Neural progenitor cell (in vitro differentiated cells): ENCODE measurements at regions not wholly inside any gene's neighbourhood (a gene's known extent, or its start where the extent isn't known, plus 50 kb on each side); places are given as distances from the start of the nearest gene placed in this dataset.

ENCODE experiments used
- DNase-seq: peaks from one replicate; pipeline ENCODE4 v3.0.0-alpha.2; 2016; ENCODE audit warnings: low spot score
- H2AFZ ChIP-seq: fragments of 200-600 bp; sonication (generic); replicated peaks from 2 replicates; pipeline ENCODE4 v1.6.1; 2016; ENCODE audit warnings: antibody characterized with exemption
- H3F3A ChIP-seq: fragments of 200-600 bp; sonication (generic); 2 replicates; pipeline ENCODE4 v1.6.1; 2016; ENCODE audit warnings: antibody characterized with exemption, low read depth
- H3K27ac ChIP-seq: fragments of 200-600 bp; sonication (generic); 2 replicates; pipeline ENCODE4 v1.5.1; 2016; ENCODE audit warnings: mild to moderate bottlenecking
- H3K27me3 ChIP-seq: fragments of 200-600 bp; sonication (generic); 2 replicates; pipeline ENCODE4 v1.6.1; 2016; ENCODE audit warnings: mild to moderate bottlenecking, moderate library complexity
- H3K36me3 ChIP-seq: fragments of 200-600 bp; sonication (generic); 2 replicates; pipeline ENCODE4 v1.5.1; 2016
- H3K4me1 ChIP-seq: fragments of 200-600 bp; sonication (generic); 2 replicates; pipeline ENCODE4 v1.6.1; 2016; ENCODE audit warnings: mixed run types
- H3K4me2 ChIP-seq: fragments of 200-600 bp; sonication (generic); 2 replicates; pipeline ENCODE4 v1.6.1; 2016
- H3K4me3 ChIP-seq: fragments of 200-600 bp; sonication (generic); 2 replicates; pipeline ENCODE4 v1.5.1; 2016
- H3K79me2 ChIP-seq: fragments of 200-600 bp; sonication (generic); 2 replicates; pipeline ENCODE4 v1.6.1; 2016; ENCODE audit warnings: low read depth
- H3K9ac ChIP-seq: fragments of 200-600 bp; sonication (generic); 2 replicates; pipeline ENCODE4 v1.6.1; 2016
- H3K9me3 ChIP-seq: fragments of 200-600 bp; sonication (generic); 2 replicates; pipeline ENCODE4 v1.5.1; 2016; ENCODE audit warnings: low read depth
- H4K20me1 ChIP-seq: fragments of 200-600 bp; sonication (generic); 2 replicates; pipeline ENCODE4 v1.6.1; 2016; ENCODE audit warnings: low read depth
- H3K27ac Mint-ChIP-seq: 3 replicates; pipeline ENCODE4 v1.8.0; 2021; ENCODE audit warnings: mixed read lengths
- H3K27me3 Mint-ChIP-seq: 2 replicates; pipeline ENCODE4 v1.8.0; 2022; ENCODE audit warnings: low read depth, mild to moderate bottlenecking, inconsistent platforms, moderate library complexity, mixed read lengths; ENCODE audit not compliant: insufficient read depth
- H3K36me3 Mint-ChIP-seq: 3 replicates; pipeline ENCODE4 v1.8.0; 2021; ENCODE audit warnings: mixed read lengths
- H3K4me1 Mint-ChIP-seq: 3 replicates; pipeline ENCODE4 v1.8.0; 2021; ENCODE audit warnings: mixed read lengths
- H3K4me3 Mint-ChIP-seq: 3 replicates; pipeline ENCODE4 v1.8.0; 2021; ENCODE audit warnings: mild to moderate bottlenecking, moderate library complexity, mixed read lengths
- H3K9me3 Mint-ChIP-seq: 3 replicates; pipeline ENCODE4 v1.8.0; 2020; ENCODE audit warnings: mixed read lengths
- CTCF ChIP-seq: fragments of 200-600 bp; sonication (generic); IDR thresholded peaks from 2 replicates; pipeline ENCODE4 v1.5.1; 2017; ENCODE audit warnings: antibody characterized with exemption, mild to moderate bottlenecking
- EZH2 ChIP-seq: fragments of 200-600 bp; sonication (generic); IDR thresholded peaks from 2 replicates; pipeline ENCODE4 v1.6.1; 2017; ENCODE audit warnings: antibody characterized with exemption, mild to moderate bottlenecking, moderate library complexity
- EZH2phosphoT487 ChIP-seq: fragments of 200-600 bp; sonication (generic); IDR thresholded peaks from 2 replicates; pipeline ENCODE4 v1.6.1; 2017; ENCODE audit warnings: antibody characterized with exemption

- no peak for TF ChIP-seq CTCF
- no peak overlapping the region for H3K4me2 ChIP-seq
- Mint-ChIP-seq H3K9me3 (no peaks in the 10 kb centered on the region), H3K27ac (no peak overlapping the region), H3K27me3 (peaks cover 5% of the 10 kb centered on the region), H3K4me1 (peaks cover 27% of the 10 kb centered on the region), H3K4me3 (no peak overlapping the region), H3K36me3 (no peaks in the 10 kb centered on the region)
- no peak overlapping the region for H3K4me3 ChIP-seq
- no peak overlapping the region for H2AFZ ChIP-seq
- no peaks in the 10 kb centered on the region for H4K20me1 ChIP-seq
- no peaks in the 10 kb centered on the region for H3K36me3 ChIP-seq
- no peak for DNase-seq
- no peaks in the 10 kb centered on the region for H3K9me3 ChIP-seq
- no peaks in the 10 kb centered on the region for H3F3A ChIP-seq
- H3K9ac ChIP-seq: no peak overlapping the region
- H3K27me3 ChIP-seq: no peaks in the 10 kb centered on the region
- no peak overlapping the region for H3K27ac ChIP-seq
- H3K4me1 ChIP-seq: peaks cover 13% of the 10 kb centered on the region
- no peaks in the 10 kb centered on the region for H3K79me2 ChIP-seq
Measured at GRCh38 chr11:119924017-119924416, 195.0 kb upstream of the NECTIN1 start.

- Mint-ChIP-seq H3K27ac (no peak overlapping the region), H3K4me1 (peaks cover 27% of the 10 kb centered on the region), H3K27me3 (peaks cover 5% of the 10 kb centered on the region), H3K4me3 (no peak overlapping the region), H3K36me3 (no peaks in the 10 kb centered on the region), H3K9me3 (no peaks in the 10 kb centered on the region)
- H3K9me3 ChIP-seq: no peaks in the 10 kb centered on the region
- H3K9ac ChIP-seq: no peak overlapping the region
- DNase-seq: no peak
- H3F3A ChIP-seq: no peaks in the 10 kb centered on the region
- TF ChIP-seq CTCF (no peak), EZH2 (no peak), EZH2phosphoT487 (no peak)
- H3K4me1 ChIP-seq: peaks cover 13% of the 10 kb centered on the region
- no peak overlapping the region for H3K4me2 ChIP-seq
- no peaks in the 10 kb centered on the region for H4K20me1 ChIP-seq
- H3K79me2 ChIP-seq: no peaks in the 10 kb centered on the region
- H3K36me3 ChIP-seq: no peaks in the 10 kb centered on the region
- H2AFZ ChIP-seq: no peak overlapping the region
- H3K4me3 ChIP-seq: no peak overlapping the region
- H3K27ac ChIP-seq: no peak overlapping the region
- no peaks in the 10 kb centered on the region for H3K27me3 ChIP-seq
Measured at GRCh38 chr11:119921571-119921970, 192.6 kb upstream of the NECTIN1 start.

- Histone ChIP-seq H3K79me2 (no peaks in the 10 kb centered on the region), H3K27ac (no peak overlapping the region), H3K4me1 (peaks cover 13% of the 10 kb centered on the region)
Measured at GRCh38 chr11:119920666-119921387, 191.8 kb upstream of the NECTIN1 start.

More at GRCh38 chr11:119920666-119921387, 191.8 kb upstream of the NECTIN1 start:
- Mint-ChIP-seq H3K4me1 (peaks cover 27% of the 10 kb centered on the region), H3K4me3 (no peak overlapping the region), H3K27ac (no peak overlapping the region), H3K36me3 (no peaks in the 10 kb centered on the region), H3K27me3 (peaks cover 3% of the 10 kb centered on the region), H3K9me3 (no peaks in the 10 kb centered on the region)
- Histone ChIP-seq H3K27me3 (no peaks in the 10 kb centered on the region), H3K9me3 (no peaks in the 10 kb centered on the region), H2AFZ (no peak overlapping the region), H3K36me3 (no peaks in the 10 kb centered on the region), H3K9ac (no peak overlapping the region), H3K4me2 (no peak overlapping the region), H4K20me1 (no peaks in the 10 kb centered on the region), H3K4me3 (no peak overlapping the region), H3F3A (no peaks in the 10 kb centered on the region)
- TF ChIP-seq EZH2phosphoT487 (no peak), CTCF (no peak), EZH2 (no peak)
- no peak for DNase-seq
